ENCODE measurements at regions not wholly inside any gene's neighbourhood (a gene's known extent, or its start where the extent isn't known, plus 50 kb on each side); places are given as distances from the start of the nearest gene placed in this dataset.
"Not testable (repeated sequence)": the region's sequence is repeated elsewhere in the genome, so short reads cannot be mapped to it uniquely, and the experiment has no call there.

GRCh38 chr2:230637486-230637885 is 75.2 kb upstream of the CAB39 start:
- intact Hi-C loops (cut with DNase I) = not testable (repeated sequence)
- peak; percentile 24 for DNase-seq (ENCODE audit: low spot score)

DNA sequence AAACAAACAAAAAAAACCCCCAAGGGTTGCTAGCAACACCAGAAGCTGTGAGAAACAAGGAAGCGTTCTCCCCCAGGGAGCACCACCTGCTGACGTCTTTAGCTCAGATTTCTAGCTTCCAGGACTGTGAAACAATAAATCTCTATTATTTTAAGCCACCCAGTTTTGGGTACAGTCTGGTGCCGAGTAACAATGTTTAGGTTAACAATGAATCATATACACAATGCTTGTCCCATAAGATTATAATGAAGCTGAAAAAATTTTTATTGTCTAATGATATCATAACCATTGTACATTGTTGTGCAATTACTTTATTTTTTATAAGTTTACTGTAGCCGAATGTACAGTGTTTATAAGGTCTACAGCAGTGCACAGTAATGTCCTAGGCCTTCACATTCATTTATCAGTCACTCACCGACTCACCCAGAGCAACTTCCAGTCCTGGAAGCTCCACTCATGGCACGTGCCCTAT is 72.1 kb upstream of the CAB39 start:
- intact Hi-C loops (cut with DNase I) = no loop called here
- DNase-seq (ENCODE audit: low spot score) = peak; percentile 29

DNA sequence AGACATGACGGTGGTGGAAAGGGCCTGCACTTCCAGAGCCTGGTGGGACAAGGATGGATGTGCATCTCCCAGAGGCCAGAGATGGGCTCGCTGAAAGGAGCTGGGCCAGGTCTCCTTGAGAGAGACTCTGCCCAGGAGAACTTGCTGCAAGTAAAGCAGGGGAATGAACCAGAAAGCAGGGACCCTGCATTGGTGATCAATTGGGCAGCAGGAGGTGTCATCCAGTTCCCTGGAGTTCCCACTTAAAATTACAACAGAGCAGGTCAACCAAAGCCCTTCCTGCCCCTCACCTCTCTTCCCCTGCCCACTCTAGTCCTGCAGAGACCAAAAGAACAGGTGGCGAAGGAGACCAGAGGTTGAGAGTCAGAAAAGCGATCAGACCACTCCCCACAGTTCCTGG is 69.7 kb upstream of the CAB39 start:
- DNase-seq (ENCODE audit: low spot score) = no peak
- intact Hi-C loops (cut with DNase I) = no loop called here

GRCh38 chr2:230643576-230644291 is 68.9 kb upstream of the CAB39 start:
- DNase-seq (ENCODE audit: low spot score) = peak; percentile 85
- intact Hi-C loops (cut with DNase I) = no loop called here

DNA sequence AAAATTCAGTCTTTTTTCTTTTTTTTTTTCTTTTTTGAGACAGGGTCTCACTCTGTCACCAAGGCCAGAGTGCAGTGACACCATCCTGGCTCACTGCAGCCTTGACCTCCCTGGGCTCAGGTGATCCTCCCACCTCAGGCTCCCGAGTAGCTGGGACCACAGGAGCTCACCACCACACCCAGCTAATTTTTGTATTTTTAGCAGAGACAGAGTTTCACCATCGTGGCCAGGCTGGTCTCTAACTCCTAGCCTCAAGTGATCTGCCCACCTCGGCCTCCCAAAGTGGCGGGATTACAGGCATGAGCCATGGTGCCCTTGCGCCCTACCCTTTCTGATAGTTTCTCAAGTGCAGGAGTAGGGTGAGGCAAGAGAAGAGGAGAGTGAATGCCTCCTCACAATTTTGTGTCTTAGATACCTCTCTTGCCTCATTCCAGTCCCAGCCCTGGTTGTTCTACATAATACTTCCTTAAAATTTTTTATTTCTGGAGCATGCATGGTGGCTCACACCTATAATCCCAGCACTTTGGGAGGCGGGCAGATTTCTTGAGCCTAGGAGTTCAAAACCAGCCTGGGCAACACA is 68.2 kb upstream of the CAB39 start:
- DNase-seq (ENCODE audit: low spot score) = no peak
- intact Hi-C loops (cut with DNase I) = no loop called here

DNA sequence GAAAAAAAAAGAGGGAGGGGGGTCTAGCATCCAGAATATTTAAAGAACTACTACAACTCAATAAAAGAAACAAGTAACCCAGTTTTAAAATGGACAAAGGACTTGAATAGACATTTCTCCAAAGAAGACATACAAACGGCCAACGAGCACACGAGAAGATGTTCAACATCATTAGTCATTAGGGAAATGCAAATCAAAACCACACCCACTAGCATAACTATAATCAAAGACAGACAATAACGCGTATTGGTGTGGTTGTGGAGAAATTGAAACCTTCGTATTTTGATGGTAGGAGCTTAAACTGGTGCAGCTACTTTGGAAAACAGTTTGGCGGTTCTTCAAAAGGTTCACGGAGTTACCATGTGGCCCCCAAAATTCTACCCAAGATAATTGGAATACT is 64.3 kb upstream of the CAB39 start:
- no peak for DNase-seq (ENCODE audit: low spot score)
- intact Hi-C loops (cut with DNase I) = no loop called here

DNA sequence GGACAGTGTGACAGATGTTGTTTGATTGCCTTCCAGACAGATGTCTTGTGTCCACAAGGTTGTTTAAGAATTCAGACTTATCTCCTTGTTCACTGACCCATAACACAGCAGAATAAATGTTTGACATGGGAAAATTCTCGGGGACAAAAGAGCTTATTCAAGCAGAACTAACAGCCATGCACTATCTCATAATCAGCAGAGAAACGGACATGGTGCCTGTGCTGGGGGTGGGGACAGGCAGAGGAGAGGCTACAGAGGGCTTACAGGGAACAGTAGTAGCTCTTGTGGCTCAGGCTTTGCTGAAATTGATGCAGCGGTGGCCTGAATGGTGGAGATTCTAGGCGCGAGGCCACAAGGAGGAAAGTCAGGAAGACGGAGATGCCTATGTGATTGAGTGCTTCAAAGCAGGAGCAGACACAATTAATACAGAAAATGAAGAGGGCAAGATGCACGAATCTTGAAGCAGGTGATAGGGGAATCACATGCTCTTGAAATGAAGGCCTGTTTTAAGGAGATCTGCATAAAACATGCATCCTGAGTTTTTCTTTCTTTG is 62.0 kb upstream of the CAB39 start:
- intact Hi-C loops (cut with DNase I) = no loop called here
- peak; percentile 19 for DNase-seq (ENCODE audit: low spot score)

DNA sequence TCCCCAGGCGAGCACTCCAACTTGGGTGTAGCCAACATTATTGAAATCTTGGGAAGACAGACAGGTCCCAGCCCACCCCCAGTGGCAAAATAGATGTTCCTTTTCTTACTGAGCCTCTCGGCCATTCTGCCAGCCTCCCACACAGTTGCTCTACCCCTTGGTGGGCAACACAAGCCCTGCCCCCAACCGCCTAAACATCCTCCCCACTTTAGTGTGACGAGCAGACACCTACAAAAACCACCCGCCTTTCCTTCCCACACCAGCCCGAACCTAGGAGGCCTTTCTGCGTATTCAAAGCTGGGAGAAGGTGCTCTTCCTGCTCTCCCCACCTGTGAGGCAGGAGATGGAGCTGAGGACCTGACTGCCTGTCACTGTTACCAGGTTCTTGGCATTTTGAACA is 58.6 kb upstream of the CAB39 start:
- intact Hi-C loops (cut with DNase I) = no loop called here
- DNase-seq (ENCODE audit: low spot score) = no peak

GRCh38 chr2:230657462-230657861 is 55.2 kb upstream of the CAB39 start:
- intact Hi-C loops (cut with DNase I) = no loop called here
- DNase-seq (ENCODE audit: low spot score) = no peak

- intact Hi-C loops (cut with DNase I) = no loop called here
Measured at GRCh38 chr2:230657906-230658305, 54.7 kb upstream of the CAB39 start.

GRCh38 chr2:230658577-230658876 is 54.1 kb upstream of the CAB39 start:
- DNase-seq (ENCODE audit: low spot score) = no peak
- intact Hi-C loops (cut with DNase I) = no loop called here

More at GRCh38 chr2:230657906-230658305, 54.7 kb upstream of the CAB39 start:
- no peak for DNase-seq (ENCODE audit: low spot score)

- DNase-seq (ENCODE audit: low spot score) = no peak
- intact Hi-C loops (cut with DNase I) = no loop called here
Measured at GRCh38 chr2:230658877-230659652, 53.6 kb upstream of the CAB39 start.

DNA sequence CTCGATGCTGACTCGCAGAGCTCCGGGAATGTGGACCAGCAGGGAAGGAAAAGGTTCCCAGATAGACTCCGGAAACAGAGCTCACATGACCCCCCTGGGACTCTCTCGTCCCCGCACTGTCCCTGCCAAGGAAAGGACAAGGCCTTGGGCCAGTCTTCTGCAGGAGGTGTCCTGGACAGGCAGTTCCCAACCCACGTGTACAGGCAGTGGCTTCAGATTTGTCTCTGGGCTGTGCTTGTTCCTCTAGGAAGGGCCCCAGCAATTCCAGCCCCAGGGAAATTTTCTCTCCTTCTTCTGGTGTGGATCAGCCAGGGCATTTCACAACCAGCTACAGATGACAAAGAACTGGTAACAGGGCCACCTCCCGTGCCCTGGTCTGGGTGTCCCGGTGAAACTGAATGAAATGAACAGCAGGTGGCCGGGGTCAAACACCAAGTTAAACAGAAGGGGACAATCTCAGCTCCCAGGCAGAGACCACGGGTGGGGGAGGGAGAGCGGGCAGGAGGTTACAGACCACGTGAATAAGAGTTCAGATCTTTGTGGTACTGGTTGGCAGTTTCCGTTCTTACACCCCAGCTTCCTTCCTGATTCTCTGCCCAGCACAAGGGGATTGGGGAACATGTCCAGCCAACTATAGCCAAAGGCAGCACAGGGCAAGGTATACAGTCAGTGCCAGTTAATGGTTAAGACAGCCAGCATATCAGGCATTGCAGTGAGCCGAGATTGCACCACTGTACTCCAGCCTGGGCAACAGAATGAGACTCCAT is 52.2 kb upstream of the CAB39 start:
- DNase-seq (ENCODE audit: low spot score) = peak; percentile 84
- intact Hi-C loops (cut with DNase I) = no loop called here

- intact Hi-C loops (cut with DNase I) = no loop called here
- DNase-seq (ENCODE audit: low spot score) = no peak
Measured at GRCh38 chr2:230661072-230661957, 51.3 kb upstream of the CAB39 start.
